A673 (cell line): ENCODE measurements at regions not wholly inside any gene's neighbourhood (a gene's known extent, or its start where the extent isn't known, plus 50 kb on each side); places are given as distances from the start of the nearest gene placed in this dataset.

ENCODE experiments used
- BruUV-seq: library from RNA; stranded (reverse); fragments of 400-500 nt; replicated peaks from 2 replicates; lab custom pipeline; 2021; lab: Mats Ljungman, UMichigan
- CTCF ChIA-PET: fragments of 300-600 bp; sonication (Branson Sonifier 250); formaldehyde crosslinking; loops from one replicate; lab custom pipeline; 2022; ENCODE audit warnings: antibody characterized with exemption; lab: Charles Lee
- POLR2A ChIA-PET: fragments of 300-600 bp; sonication (Branson Sonifier 250); formaldehyde crosslinking; loops from one replicate; lab custom pipeline; 2022; ENCODE audit warnings: antibody characterized with exemption; ENCODE audit not compliant: low non-redundant PET; lab: Charles Lee
- DNase-seq: peaks from one replicate; pipeline ENCODE4 v3.0.0-alpha.2; 2015; ENCODE audit warnings: low spot score
- H3K27ac ChIP-seq: fragments of 200-600 bp; sonication (generic); 2 replicates; pipeline ENCODE4 v1.5.1; 2016; ENCODE audit warnings: mixed run types, low read depth, mild to moderate bottlenecking, mixed read lengths, antibody characterized with exemption, low read length; ENCODE audit not compliant: poor library complexity, severe bottlenecking
- H3K27me3 ChIP-seq: fragments of 200-600 bp; sonication (generic); replicated peaks from 2 replicates; pipeline ENCODE4 v1.6.1; 2017; ENCODE audit warnings: mixed run types, low read depth, mild to moderate bottlenecking, mixed read lengths, antibody characterized with exemption, low read length; ENCODE audit not compliant: insufficient read depth, poor library complexity
- H3K36me3 ChIP-seq: fragments of 200-600 bp; sonication (generic); 2 replicates; pipeline ENCODE4 v1.6.1; 2016; ENCODE audit warnings: mixed run types, mild to moderate bottlenecking, mixed read lengths, antibody characterized with exemption, low read length; ENCODE audit not compliant: insufficient read depth, poor library complexity, severe bottlenecking
- H3K4me1 ChIP-seq: fragments of 200-600 bp; sonication (generic); 2 replicates; pipeline ENCODE4 v1.6.1; 2017; ENCODE audit warnings: mixed run types, mild to moderate bottlenecking, mixed read lengths, antibody characterized with exemption, low read length; ENCODE audit not compliant: insufficient read depth, poor library complexity, severe bottlenecking
- H3K4me3 ChIP-seq: fragments of 200-600 bp; sonication (generic); 2 replicates; pipeline ENCODE4 v1.5.1; 2016; ENCODE audit warnings: low read depth, mixed run types, mild to moderate bottlenecking, mixed read lengths, low read length; ENCODE audit not compliant: poor library complexity, severe bottlenecking
- H3K9me3 ChIP-seq: fragments of 200-600 bp; sonication (generic); 2 replicates; pipeline ENCODE4 v1.6.1; 2016; ENCODE audit warnings: mixed run types, low read depth, mild to moderate bottlenecking, mixed read lengths, antibody characterized with exemption, low read length; ENCODE audit not compliant: poor library complexity, severe bottlenecking
- CTCF ChIP-seq: fragments of 300-800, 200-600 bp; sonication (generic); conservative IDR thresholded peaks from 2 replicates; pipeline ENCODE4 v1.5.1; 2017; ENCODE audit warnings: low read depth, mild to moderate bottlenecking, antibody characterized with exemption, low read length, moderate library complexity, mixed read lengths
- EZH2 ChIP-seq: fragments of 200-600 bp; sonication (generic); IDR thresholded peaks from 2 replicates; pipeline ENCODE4 v1.6.1; 2017; ENCODE audit warnings: borderline replicate concordance, low read depth, mild to moderate bottlenecking, mixed read lengths, antibody characterized with exemption, low read length; ENCODE audit not compliant: poor library complexity, severe bottlenecking
- intact Hi-C: fragments of 100-400 bp; cut with micrococcal nuclease; formaldehyde crosslinking; loops from one replicate; pipeline ENCODE4 v1.10.0; 2022; ENCODE audit not compliant: unreplicated experiment

- no TSS peak for BruUV-seq
- peaks cover 8% of the 10 kb centered on the region for H3K4me1 ChIP-seq
- POLR2A ChIA-PET = no interaction called here
- CTCF ChIA-PET = no interaction called here
- H3K4me3 ChIP-seq = no peak overlapping the region
- no peak for DNase-seq
- no peaks in the 10 kb centered on the region for H3K9me3 ChIP-seq
- no peaks in the 10 kb centered on the region for H3K36me3 ChIP-seq
- TF ChIP-seq EZH2 (no peak), CTCF (no peak)
- intact Hi-C loops = no loop called here
- no peak overlapping the region for H3K27ac ChIP-seq
- H3K27me3 ChIP-seq = no peaks in the 10 kb centered on the region
These were observed 249.7 kb downstream of the CD83 start for GRCh38 chr6:14367296-14367695.

- BruUV-seq = no TSS peak
- CTCF ChIA-PET = no interaction called here
- Histone ChIP-seq H3K4me1 (peaks cover 17% of the 10 kb centered on the region), H3K9me3 (no peaks in the 10 kb centered on the region), H3K4me3 (no peak overlapping the region), H3K27me3 (no peaks in the 10 kb centered on the region), H3K27ac (no peak overlapping the region), H3K36me3 (no peaks in the 10 kb centered on the region)
- intact Hi-C loops = no loop called here
- POLR2A ChIA-PET = interaction anchor here (0.6 kb wide), 1 partner anchor 85 kb away, joined by 3 read pairs; no protein-coding TSS in a partner anchor
- no peak for DNase-seq
- TF ChIP-seq EZH2 = no peak
- no peak for TF ChIP-seq CTCF
These were observed 252.1 kb downstream of the CD83 start for GRCh38 chr6:14369717-14370116.

GRCh38 chr6:14371530-14371929, 254.0 kb downstream of the CD83 start:
- BruUV-seq = no TSS peak
- DNase-seq = no peak
- Histone ChIP-seq H3K27ac (no peak overlapping the region), H3K9me3 (no peaks in the 10 kb centered on the region), H3K4me3 (no peak overlapping the region), H3K36me3 (no peaks in the 10 kb centered on the region), H3K27me3 (no peaks in the 10 kb centered on the region), H3K4me1 (peaks cover 17% of the 10 kb centered on the region)
- TF ChIP-seq EZH2 (no peak), CTCF (no peak)
- intact Hi-C loops = no loop called here
- CTCF ChIA-PET = no interaction called here
- POLR2A ChIA-PET = no interaction called here
